AG04449 (cell line): ENCODE measurements at regions not wholly inside any gene's neighbourhood (a gene's known extent, or its start where the extent isn't known, plus 50 kb on each side); places are given as distances from the start of the nearest gene placed in this dataset.
"Not testable (repeated sequence)": the region's sequence is repeated elsewhere in the genome, so short reads cannot be mapped to it uniquely, and the experiment has no call there.

Source experiments
- CTCF ChIA-PET: fragments of 350-600 bp; formaldehyde crosslinking; extraction: SDS; loops from one replicate; lab custom pipeline; 2021; ENCODE audit warnings: antibody characterized with exemption; lab: Yijun Ruan, JAX
- POLR2A ChIA-PET: fragments of 400-600, 350-600 bp; formaldehyde crosslinking; extraction: SDS; loops from one replicate; lab custom pipeline; 2020; ENCODE audit warnings: antibody characterized with exemption, inconsistent platforms; lab: Yijun Ruan, JAX
- DNase-seq: peaks from one replicate; pipeline ENCODE4 v3.0.0-alpha.2; 2010; ENCODE audit warnings: low read depth, low spot score
- H3K4me3 ChIP-seq: 2 replicates; pipeline ENCODE4 v1.5.1; 2011; ENCODE audit warnings: low read depth, mild to moderate bottlenecking, control low read depth, low read length
- CTCF ChIP-seq: IDR thresholded peaks from one replicate; pipeline ENCODE4 v1.5.1; 2011; ENCODE audit warnings: mild to moderate bottlenecking, moderate library complexity, low read length, control low read depth, inconsistent platforms; ENCODE audit not compliant: insufficient read depth; ENCODE audit errors: missing control alignments

GRCh38 chr5:56755036-56755555 is 60.3 kb upstream of the MAP3K1 start:
- H3K4me3 ChIP-seq: no peak overlapping the region
- POLR2A ChIA-PET: no interaction called here
- CTCF ChIA-PET: no interaction called here
- DNase-seq: no peak
- no peak for TF ChIP-seq CTCF

- CTCF ChIA-PET, POLR2A ChIA-PET, H3K4me3 ChIP-seq, DNase-seq: not testable (repeated sequence)
Observed at GRCh38 chr5:56753588-56753987, 61.8 kb upstream of the MAP3K1 start.

GRCh38 chr5:56751572-56752313 is 63.6 kb upstream of the MAP3K1 start:
- DNase-seq: no peak
- ChIA-PET POLR2A (no interaction called here), CTCF (no interaction called here)
- no peak overlapping the region for H3K4me3 ChIP-seq
- no peak for TF ChIP-seq CTCF

- ChIA-PET POLR2A (no interaction called here), CTCF (no interaction called here)
Observed at GRCh38 chr5:56749842-56750241, 65.5 kb upstream of the MAP3K1 start.

GRCh38 chr5:56746553-56747339 is 68.6 kb upstream of the MAP3K1 start:
- ChIA-PET POLR2A (no interaction called here), CTCF (no interaction called here)
- H3K4me3 ChIP-seq: no peak overlapping the region
- no peak for DNase-seq
- TF ChIP-seq CTCF: no peak

More at GRCh38 chr5:56749842-56750241, 65.5 kb upstream of the MAP3K1 start:
- TF ChIP-seq CTCF: no peak
- no peak overlapping the region for H3K4me3 ChIP-seq
- no peak for DNase-seq

- CTCF ChIA-PET: no interaction called here
- H3K4me3 ChIP-seq: no peak overlapping the region
- no peak for TF ChIP-seq CTCF
- POLR2A ChIA-PET: no interaction called here
- DNase-seq: no peak
Observed at GRCh38 chr5:56745864-56746263, 69.5 kb upstream of the MAP3K1 start.
